PC-3 (cell line): ENCODE measurements at regions not wholly inside any gene's neighbourhood (a gene's known extent, or its start where the extent isn't known, plus 50 kb on each side); places are given as distances from the start of the nearest gene placed in this dataset.

Source experiments
- CTCF ChIP-seq: fragments of 300-600 bp; sonication (generic); conservative IDR thresholded peaks from 2 replicates; pipeline ENCODE4 v1.5.1; 2017; ENCODE audit warnings: antibody characterized with exemption, low read depth, mild to moderate bottlenecking, low read length
- EZH2 ChIP-seq: fragments of 300-600 bp; sonication (generic); IDR thresholded peaks from one replicate; pipeline ENCODE4 v1.6.1; 2017; ENCODE audit warnings: antibody characterized with exemption, mild to moderate bottlenecking, low read length; ENCODE audit not compliant: unreplicated experiment

- TF ChIP-seq CTCF (no peak), EZH2 (no peak)
These were observed 108.7 kb downstream of the EN1 start for GRCh38 chr2:118738524-118739308.
